Transverse colon (tissue), 4 donors: ENCODE measurements at regions not wholly inside any gene's neighbourhood (a gene's known extent, or its start where the extent isn't known, plus 50 kb on each side); places are given as distances from the start of the nearest gene placed in this dataset.

ENCODE experiments used
- CTCF ChIP-seq, 5 experiments: fragments of 200-600 bp in 3 of 5; fragments of 450-650 bp in 2 of 5; sonication (generic) in 3 of 5; IDR thresholded peaks; 1 replicate in 2 of 5; 2 replicates in 3 of 5; pipeline ENCODE4 v1.5.1; 2016 to 2017; ENCODE audit warnings: antibody characterized with exemption in 5 of 5, inconsistent platforms in 3 of 5, mild to moderate bottlenecking in 2 of 5, moderate library complexity in 1 of 5
- EP300 ChIP-seq: sonication (generic); formaldehyde crosslinking; IDR thresholded peaks from one replicate; pipeline ENCODE4 v1.6.1; 2017; ENCODE audit warnings: antibody characterized with exemption, low read depth
- POLR2A ChIP-seq: fragments of 450-650 bp; IDR thresholded peaks from one replicate; pipeline ENCODE4 v1.6.1; 2016; ENCODE audit warnings: antibody characterized with exemption, mild to moderate bottlenecking, moderate library complexity
- POLR2AphosphoS5 ChIP-seq, 3 donors: sonication (generic); formaldehyde crosslinking; IDR thresholded peaks; one replicate each; pipeline ENCODE4 v1.6.1; 2016; ENCODE audit warnings: antibody characterized with exemption in 3 of 3

GRCh38 chr16:80375513-80375912 is 165.3 kb upstream of the DYNLRB2 start:
- no peak for TF ChIP-seq CTCF (IDR thresholded peaks at IDR 0.05)
- no peak for TF ChIP-seq POLR2A
- no peak for TF ChIP-seq POLR2AphosphoS5 (IDR thresholded peaks at IDR 0.05)
- no peak for TF ChIP-seq EP300
